SK-N-SH (cell line): ENCODE measurements at regions not wholly inside any gene's neighbourhood (a gene's known extent, or its start where the extent isn't known, plus 50 kb on each side); places are given as distances from the start of the nearest gene placed in this dataset.

Source experiments
- CTCF ChIA-PET: fragments of 300-600, 350-600 bp; formaldehyde crosslinking; extraction: SDS; loops from one replicate; lab custom pipeline; 2021; lab: Yijun Ruan, JAX
- POLR2A ChIA-PET: fragments of 350-600 bp; sonication (Branson Sonifier 250); formaldehyde crosslinking; extraction: SDS; loops from one replicate; lab custom pipeline; 2020; ENCODE audit warnings: antibody characterized with exemption, inconsistent platforms; lab: Yijun Ruan, JAX
- DNase-seq: peaks from one replicate; pipeline ENCODE4 v3.0.0; 2012
- H2AFZ ChIP-seq: fragments of 200-600 bp; sonication (generic); 2 replicates; pipeline ENCODE4 v1.8.1; 2016; ENCODE audit warnings: antibody characterized with exemption, mild to moderate bottlenecking, low read depth
- H3F3A ChIP-seq: fragments of 200-600 bp; sonication (generic); replicated peaks from 2 replicates; pipeline ENCODE3; 2016; ENCODE audit warnings: antibody characterized with exemption, mild to moderate bottlenecking; ENCODE audit not compliant: insufficient read depth
- H3K27ac ChIP-seq, 2 experiments: fragments of 200-500 bp in 1 of 2; fragments of 200-600 bp in 1 of 2; sonication (Bioruptor generic) in 1 of 2; sonication (generic), shearing (Covaris generic) in 1 of 2; 2 replicates each; pipeline versions ENCODE4 v1.5.1 to v1.6.1; 2014 to 2016; ENCODE audit warnings: low read depth in 2 of 2, inconsistent platforms in 1 of 2, low read length in 1 of 2, mild to moderate bottlenecking in 1 of 2, mixed read lengths in 1 of 2
- H3K27me3 ChIP-seq: fragments of 200-600 bp; sonication (generic), shearing (Covaris generic); 2 replicates; pipeline ENCODE4 v1.6.1; 2016; ENCODE audit warnings: mixed run types; ENCODE audit not compliant: insufficient read depth
- H3K36me3 ChIP-seq, 2 experiments: fragments of 200-500 bp in 1 of 2; fragments of 200-600 bp in 1 of 2; sonication (Bioruptor generic) in 1 of 2; sonication (generic) in 1 of 2; replicated peaks in 1 of 2; 2 replicates each; pipeline versions ENCODE3 to v1.5.1; 2014 to 2016; ENCODE audit warnings: low read length in 1 of 2, mild to moderate bottlenecking in 1 of 2; ENCODE audit not compliant: insufficient read depth in 2 of 2, control insufficient read depth in 1 of 2
- H3K4me1 ChIP-seq, 2 experiments: fragments of 200-500 bp in 1 of 2; fragments of 200-600 bp in 1 of 2; sonication (Bioruptor generic) in 1 of 2; sonication (generic), shearing (Covaris generic) in 1 of 2; 2 replicates each; pipeline versions ENCODE4 v1.5.1 to v1.6.1; 2014 to 2016; ENCODE audit warnings: low read depth in 1 of 2, low read length in 1 of 2, mixed run types in 1 of 2; ENCODE audit not compliant: insufficient read depth in 2 of 2, control insufficient read depth in 1 of 2
- H3K4me2 ChIP-seq: fragments of 200-600 bp; sonication (generic), shearing (Covaris generic); 2 replicates; pipeline ENCODE4 v1.6.1; 2017; ENCODE audit warnings: mixed run types
- H3K4me3 ChIP-seq, 2 experiments: fragments of 200-500 bp in 1 of 2; fragments of 200-600 bp in 1 of 2; sonication (Bioruptor generic) in 1 of 2; sonication (generic), shearing (Covaris generic) in 1 of 2; 2 replicates each; pipeline versions ENCODE4 v1.5.1 to v1.8.1; 2014 to 2016; ENCODE audit warnings: low read depth in 2 of 2, inconsistent platforms in 1 of 2, low read length in 1 of 2, mild to moderate bottlenecking in 1 of 2, mixed read lengths in 1 of 2, moderate library complexity in 1 of 2
- H3K79me2 ChIP-seq: fragments of 200-600 bp; sonication (generic); 2 replicates; pipeline ENCODE4 v1.8.1; 2017; ENCODE audit warnings: mild to moderate bottlenecking; ENCODE audit not compliant: insufficient read depth
- H3K9ac ChIP-seq: fragments of 200-600 bp; sonication (generic); 2 replicates; pipeline ENCODE4 v1.6.1; 2017; ENCODE audit warnings: mixed run types
- H3K9me2 ChIP-seq: fragments of 200-600 bp; sonication (generic); 2 replicates; pipeline ENCODE4 v1.6.1; 2017; ENCODE audit warnings: mixed run types
- H3K9me3 ChIP-seq: fragments of 200-600 bp; sonication (generic); 2 replicates; pipeline ENCODE4 v1.6.1; 2017; ENCODE audit warnings: mixed run types, mild to moderate bottlenecking, moderate library complexity
- H4K20me1 ChIP-seq: fragments of 200-600 bp; sonication (generic); 2 replicates; pipeline ENCODE4 v1.6.1; 2017; ENCODE audit warnings: mild to moderate bottlenecking, mixed run types; ENCODE audit not compliant: insufficient read depth
- ELF1 ChIP-seq: IDR thresholded peaks from 2 replicates; pipeline ENCODE4 v1.4.0; 2012
- EP300 ChIP-seq, 2 experiments: IDR thresholded peaks; 2 replicates each; pipeline versions ENCODE4 v1.4.0 to v1.6.1; 2012; ENCODE audit warnings: borderline replicate concordance in 1 of 2, low read depth in 1 of 2, low read length in 1 of 2
- FOXJ3 ChIP-seq: sonication (generic); formaldehyde crosslinking; IDR thresholded peaks from 2 replicates; pipeline ENCODE4 v1.5.1; 2020; ENCODE audit warnings: mild to moderate bottlenecking, missing genetic modification reagents
- FOXM1 ChIP-seq: IDR thresholded peaks from 2 replicates; pipeline ENCODE4 v1.4.0; 2012; ENCODE audit warnings: low read depth, mild to moderate bottlenecking
- JUND ChIP-seq: IDR thresholded peaks from 2 replicates; pipeline ENCODE4 v1.4.0; 2012
- MEF2A ChIP-seq: IDR thresholded peaks from 2 replicates; pipeline ENCODE4 v1.4.0; 2012; ENCODE audit warnings: low read depth, borderline replicate concordance
- MXI1 ChIP-seq: IDR thresholded peaks from 2 replicates; pipeline ENCODE4 v1.6.1; 2012; ENCODE audit warnings: mild to moderate bottlenecking, low read depth, low read length, improper control_type of control experiment
- NFIC ChIP-seq: IDR thresholded peaks from 2 replicates; pipeline ENCODE4 v1.4.0; 2012; ENCODE audit warnings: borderline replicate concordance
- POLR2AphosphoS5 ChIP-seq: IDR thresholded peaks from 2 replicates; pipeline ENCODE4 v1.6.1; 2012; ENCODE audit warnings: low read depth, low read length
- RCOR1 ChIP-seq: fragments of 150-350 bp; IDR thresholded peaks from 2 replicates; pipeline ENCODE4 v1.6.1; 2017; ENCODE audit warnings: antibody characterized with exemption, low read length
- RFX5 ChIP-seq: IDR thresholded peaks from 2 replicates; pipeline ENCODE4 v1.6.1; 2012; ENCODE audit warnings: mild to moderate bottlenecking, improper control_type of control experiment, low read length
- RXRA ChIP-seq: IDR thresholded peaks from 2 replicates; pipeline ENCODE4 v1.4.0; 2012; ENCODE audit warnings: low read depth, mild to moderate bottlenecking, borderline replicate concordance
- SIN3A ChIP-seq: IDR thresholded peaks from 2 replicates; pipeline ENCODE4 v1.6.1; 2012; ENCODE audit warnings: low read depth, mild to moderate bottlenecking, low read length, moderate library complexity, borderline replicate concordance
- TAF1 ChIP-seq: IDR thresholded peaks from 2 replicates; pipeline ENCODE4 v1.6.1; 2012; ENCODE audit warnings: low read depth, mild to moderate bottlenecking, low read length, moderate library complexity, borderline replicate concordance
- TCF12 ChIP-seq: IDR thresholded peaks from 2 replicates; pipeline ENCODE4 v1.4.0; 2012
- WGBS: methylation state at CpG from one replicate; pipeline ENCODE4 v1.1.6; 2017; ENCODE audit warnings: low lambda C conversion rate; 5-methylcytosine and 5-hydroxymethylcytosine counted together
- TF ChIP-seq, protein P1 (sequence below): IDR thresholded peaks from 2 replicates; pipeline ENCODE4 v1.4.0; 2012; ENCODE audit warnings: low read depth, borderline replicate concordance
- TF ChIP-seq, protein P2 (sequence below): fragments of 200-600 bp; sonication (generic); IDR thresholded peaks from 2 replicates; pipeline ENCODE4 v1.6.1; 2017; ENCODE audit warnings: antibody characterized with exemption, mild to moderate bottlenecking, moderate library complexity
- TF ChIP-seq, protein P3 (sequence below): fragments of 150-350 bp; IDR thresholded peaks from 2 replicates; pipeline ENCODE4 v1.6.1; 2017; ENCODE audit warnings: antibody characterized with exemption, low read length, low read depth, borderline replicate concordance
- TF ChIP-seq, protein P4 (sequence below): fragments of 150-350 bp; IDR thresholded peaks from 2 replicates; pipeline ENCODE4 v1.6.1; 2016; ENCODE audit warnings: mild to moderate bottlenecking, low read depth, low read length
- TF ChIP-seq, protein P5 (sequence below): IDR thresholded peaks from 2 replicates; pipeline ENCODE4 v1.4.0; 2012; ENCODE audit warnings: low read depth, borderline replicate concordance

DNA sequence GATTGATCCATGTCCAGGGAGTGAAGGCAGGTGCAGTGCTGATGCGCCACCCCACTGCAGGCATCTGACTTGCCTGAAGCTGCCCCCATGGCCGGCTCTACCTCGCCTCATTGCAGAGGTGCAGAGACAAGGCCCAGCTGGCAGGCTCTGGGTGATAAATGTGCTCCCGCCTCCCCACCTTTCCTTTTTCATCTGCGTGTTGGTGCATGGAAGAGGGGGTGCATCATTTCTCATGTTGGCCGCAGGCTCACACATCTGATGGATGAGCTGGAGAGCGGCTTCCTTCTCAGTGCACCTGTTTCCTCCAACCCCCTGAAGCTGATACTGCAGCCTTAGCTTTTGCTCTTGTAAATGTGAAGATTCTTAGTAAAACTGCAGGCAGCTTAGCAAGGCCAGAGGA is 306.0 kb upstream of the KAZN start:
- no peaks in the 10 kb centered on the region for H3K79me2 ChIP-seq
- no peaks in the 10 kb centered on the region for H3K9me3 ChIP-seq
- H3K27me3 ChIP-seq, result no peaks in the 10 kb centered on the region
- no peak overlapping the region for H3K27ac ChIP-seq
- H2AFZ ChIP-seq, result no peak overlapping the region
- H4K20me1 ChIP-seq, result no peaks in the 10 kb centered on the region
- no peak overlapping the region for H3K4me3 ChIP-seq
- no peaks in the 10 kb centered on the region for H3K9me2 ChIP-seq
- H3K4me2 ChIP-seq, result no peak overlapping the region
- no peak for DNase-seq
- no peaks in the 10 kb centered on the region for H3K36me3 ChIP-seq
- no peaks in the 10 kb centered on the region for H3F3A ChIP-seq
- TF ChIP-seq, protein P1, sequence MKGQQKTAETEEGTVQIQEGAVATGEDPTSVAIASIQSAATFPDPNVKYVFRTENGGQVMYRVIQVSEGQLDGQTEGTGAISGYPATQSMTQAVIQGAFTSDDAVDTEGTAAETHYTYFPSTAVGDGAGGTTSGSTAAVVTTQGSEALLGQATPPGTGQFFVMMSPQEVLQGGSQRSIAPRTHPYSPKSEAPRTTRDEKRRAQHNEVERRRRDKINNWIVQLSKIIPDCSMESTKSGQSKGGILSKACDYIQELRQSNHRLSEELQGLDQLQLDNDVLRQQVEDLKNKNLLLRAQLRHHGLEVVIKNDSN, result no peak
- TF ChIP-seq NFIC (no peak), FOXJ3 (CRISPR knock-in tag) (no peak), SIN3A (no peak), EP300 (IDR thresholded peaks at IDR 0.05; ENCODE audit: borderline replicate concordance in 1 of 2, low read depth in 1 of 2, low read length in 1 of 2) (no peak), POLR2AphosphoS5 (no peak), ELF1 (no peak), RCOR1 (no peak), TCF12 (no peak), MXI1 (no peak), RXRA (no peak), FOXM1 (no peak), JUND (no peak), TAF1 (no peak), MEF2A (no peak), RFX5 (no peak)
- TF ChIP-seq, protein P2, sequence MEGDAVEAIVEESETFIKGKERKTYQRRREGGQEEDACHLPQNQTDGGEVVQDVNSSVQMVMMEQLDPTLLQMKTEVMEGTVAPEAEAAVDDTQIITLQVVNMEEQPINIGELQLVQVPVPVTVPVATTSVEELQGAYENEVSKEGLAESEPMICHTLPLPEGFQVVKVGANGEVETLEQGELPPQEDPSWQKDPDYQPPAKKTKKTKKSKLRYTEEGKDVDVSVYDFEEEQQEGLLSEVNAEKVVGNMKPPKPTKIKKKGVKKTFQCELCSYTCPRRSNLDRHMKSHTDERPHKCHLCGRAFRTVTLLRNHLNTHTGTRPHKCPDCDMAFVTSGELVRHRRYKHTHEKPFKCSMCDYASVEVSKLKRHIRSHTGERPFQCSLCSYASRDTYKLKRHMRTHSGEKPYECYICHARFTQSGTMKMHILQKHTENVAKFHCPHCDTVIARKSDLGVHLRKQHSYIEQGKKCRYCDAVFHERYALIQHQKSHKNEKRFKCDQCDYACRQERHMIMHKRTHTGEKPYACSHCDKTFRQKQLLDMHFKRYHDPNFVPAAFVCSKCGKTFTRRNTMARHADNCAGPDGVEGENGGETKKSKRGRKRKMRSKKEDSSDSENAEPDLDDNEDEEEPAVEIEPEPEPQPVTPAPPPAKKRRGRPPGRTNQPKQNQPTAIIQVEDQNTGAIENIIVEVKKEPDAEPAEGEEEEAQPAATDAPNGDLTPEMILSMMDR, result no peak
- TF ChIP-seq, protein P3, sequence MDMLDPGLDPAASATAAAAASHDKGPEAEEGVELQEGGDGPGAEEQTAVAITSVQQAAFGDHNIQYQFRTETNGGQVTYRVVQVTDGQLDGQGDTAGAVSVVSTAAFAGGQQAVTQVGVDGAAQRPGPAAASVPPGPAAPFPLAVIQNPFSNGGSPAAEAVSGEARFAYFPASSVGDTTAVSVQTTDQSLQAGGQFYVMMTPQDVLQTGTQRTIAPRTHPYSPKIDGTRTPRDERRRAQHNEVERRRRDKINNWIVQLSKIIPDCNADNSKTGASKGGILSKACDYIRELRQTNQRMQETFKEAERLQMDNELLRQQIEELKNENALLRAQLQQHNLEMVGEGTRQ, result no peak
- TF ChIP-seq, protein P4, sequence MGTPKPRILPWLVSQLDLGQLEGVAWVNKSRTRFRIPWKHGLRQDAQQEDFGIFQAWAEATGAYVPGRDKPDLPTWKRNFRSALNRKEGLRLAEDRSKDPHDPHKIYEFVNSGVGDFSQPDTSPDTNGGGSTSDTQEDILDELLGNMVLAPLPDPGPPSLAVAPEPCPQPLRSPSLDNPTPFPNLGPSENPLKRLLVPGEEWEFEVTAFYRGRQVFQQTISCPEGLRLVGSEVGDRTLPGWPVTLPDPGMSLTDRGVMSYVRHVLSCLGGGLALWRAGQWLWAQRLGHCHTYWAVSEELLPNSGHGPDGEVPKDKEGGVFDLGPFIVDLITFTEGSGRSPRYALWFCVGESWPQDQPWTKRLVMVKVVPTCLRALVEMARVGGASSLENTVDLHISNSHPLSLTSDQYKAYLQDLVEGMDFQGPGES, result no peak
- TF ChIP-seq, protein P5, sequence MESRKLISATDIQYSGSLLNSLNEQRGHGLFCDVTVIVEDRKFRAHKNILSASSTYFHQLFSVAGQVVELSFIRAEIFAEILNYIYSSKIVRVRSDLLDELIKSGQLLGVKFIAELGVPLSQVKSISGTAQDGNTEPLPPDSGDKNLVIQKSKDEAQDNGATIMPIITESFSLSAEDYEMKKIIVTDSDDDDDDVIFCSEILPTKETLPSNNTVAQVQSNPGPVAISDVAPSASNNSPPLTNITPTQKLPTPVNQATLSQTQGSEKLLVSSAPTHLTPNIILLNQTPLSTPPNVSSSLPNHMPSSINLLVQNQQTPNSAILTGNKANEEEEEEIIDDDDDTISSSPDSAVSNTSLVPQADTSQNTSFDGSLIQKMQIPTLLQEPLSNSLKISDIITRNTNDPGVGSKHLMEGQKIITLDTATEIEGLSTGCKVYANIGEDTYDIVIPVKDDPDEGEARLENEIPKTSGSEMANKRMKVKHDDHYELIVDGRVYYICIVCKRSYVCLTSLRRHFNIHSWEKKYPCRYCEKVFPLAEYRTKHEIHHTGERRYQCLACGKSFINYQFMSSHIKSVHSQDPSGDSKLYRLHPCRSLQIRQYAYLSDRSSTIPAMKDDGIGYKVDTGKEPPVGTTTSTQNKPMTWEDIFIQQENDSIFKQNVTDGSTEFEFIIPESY, result no peak
- ChIA-PET POLR2A (no interaction called here), CTCF (no interaction called here)
- H3K4me1 ChIP-seq, result no peaks in the 10 kb centered on the region
- no peak overlapping the region for H3K9ac ChIP-seq
- WGBS, result 48% methylated on average over 3 of the region's 7 CpGs
